ENCODE measurements at regions not wholly inside any gene's neighbourhood (a gene's known extent, or its start where the extent isn't known, plus 50 kb on each side); places are given as distances from the start of the nearest gene placed in this dataset.

DNA sequence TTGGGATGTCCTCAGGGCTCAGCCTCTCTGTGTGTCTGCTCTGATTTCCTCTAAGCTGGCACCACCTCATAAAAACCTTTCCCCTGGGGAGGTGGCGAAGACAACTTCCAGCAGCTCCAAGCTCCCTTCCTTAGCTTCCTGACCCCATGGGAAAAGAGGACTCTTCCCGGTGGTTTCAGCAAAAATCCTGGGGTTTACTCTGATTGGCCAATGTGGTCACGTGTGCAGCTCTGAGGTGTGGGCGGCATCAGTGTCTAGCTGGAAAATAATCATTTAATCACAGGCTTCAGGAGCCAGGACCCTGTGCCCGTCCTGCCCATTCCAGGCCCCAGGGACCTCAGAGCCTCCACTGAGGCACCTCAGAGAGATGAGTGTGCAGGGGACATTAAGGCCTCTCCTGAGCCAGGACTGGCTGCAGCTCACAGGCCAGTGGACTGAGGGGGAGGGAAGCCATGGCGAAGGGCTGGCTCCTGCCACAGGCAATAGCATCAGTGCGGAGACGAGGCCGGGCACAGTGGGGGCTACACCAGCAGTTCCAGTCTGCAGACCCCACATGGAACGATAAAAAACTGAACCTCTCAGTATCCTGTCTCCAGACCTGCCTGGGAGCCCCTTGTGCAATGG lies 104.1 kb downstream of the TPRA1 start:
- TF ChIP-seq, protein P1, sequence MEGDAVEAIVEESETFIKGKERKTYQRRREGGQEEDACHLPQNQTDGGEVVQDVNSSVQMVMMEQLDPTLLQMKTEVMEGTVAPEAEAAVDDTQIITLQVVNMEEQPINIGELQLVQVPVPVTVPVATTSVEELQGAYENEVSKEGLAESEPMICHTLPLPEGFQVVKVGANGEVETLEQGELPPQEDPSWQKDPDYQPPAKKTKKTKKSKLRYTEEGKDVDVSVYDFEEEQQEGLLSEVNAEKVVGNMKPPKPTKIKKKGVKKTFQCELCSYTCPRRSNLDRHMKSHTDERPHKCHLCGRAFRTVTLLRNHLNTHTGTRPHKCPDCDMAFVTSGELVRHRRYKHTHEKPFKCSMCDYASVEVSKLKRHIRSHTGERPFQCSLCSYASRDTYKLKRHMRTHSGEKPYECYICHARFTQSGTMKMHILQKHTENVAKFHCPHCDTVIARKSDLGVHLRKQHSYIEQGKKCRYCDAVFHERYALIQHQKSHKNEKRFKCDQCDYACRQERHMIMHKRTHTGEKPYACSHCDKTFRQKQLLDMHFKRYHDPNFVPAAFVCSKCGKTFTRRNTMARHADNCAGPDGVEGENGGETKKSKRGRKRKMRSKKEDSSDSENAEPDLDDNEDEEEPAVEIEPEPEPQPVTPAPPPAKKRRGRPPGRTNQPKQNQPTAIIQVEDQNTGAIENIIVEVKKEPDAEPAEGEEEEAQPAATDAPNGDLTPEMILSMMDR (IDR thresholded peaks at IDR 0.05; ENCODE audit: insufficient read depth, low read depth, low read length) = no peak
- TF ChIP-seq EZH2 (IDR thresholded peaks at IDR 0.05; ENCODE audit: insufficient read depth, low read length) = no peak
